ENCODE measurements at regions not wholly inside any gene's neighbourhood (a gene's known extent, or its start where the extent isn't known, plus 50 kb on each side); places are given as distances from the start of the nearest gene placed in this dataset.

DNA sequence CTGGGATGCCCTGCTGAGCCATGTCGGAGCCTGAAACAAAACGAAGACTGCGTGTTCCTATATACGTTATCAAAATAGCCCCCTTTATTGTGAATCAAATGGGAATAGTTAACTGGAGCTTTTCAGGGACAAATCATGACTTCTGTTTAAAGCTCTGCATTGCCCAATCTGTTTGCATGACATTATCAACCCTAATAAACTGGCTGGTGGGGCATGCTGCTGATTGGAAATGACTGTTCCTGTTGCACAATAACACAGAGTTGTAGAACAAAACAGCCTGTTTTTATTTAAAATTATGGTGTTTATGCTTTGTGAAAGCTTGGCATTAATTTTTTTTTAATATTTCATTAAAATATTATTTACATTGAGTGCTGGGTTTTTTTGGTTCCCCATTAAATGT is 215.5 kb downstream of the TMEM167A start:
- DNase-seq, result peak in 1 of 2 donors; percentile 38
- H3K27ac ChIP-seq, result no peak overlapping the region
- no peaks in the 10 kb centered on the region for H3K9me3 ChIP-seq
- TF ChIP-seq, protein P1, sequence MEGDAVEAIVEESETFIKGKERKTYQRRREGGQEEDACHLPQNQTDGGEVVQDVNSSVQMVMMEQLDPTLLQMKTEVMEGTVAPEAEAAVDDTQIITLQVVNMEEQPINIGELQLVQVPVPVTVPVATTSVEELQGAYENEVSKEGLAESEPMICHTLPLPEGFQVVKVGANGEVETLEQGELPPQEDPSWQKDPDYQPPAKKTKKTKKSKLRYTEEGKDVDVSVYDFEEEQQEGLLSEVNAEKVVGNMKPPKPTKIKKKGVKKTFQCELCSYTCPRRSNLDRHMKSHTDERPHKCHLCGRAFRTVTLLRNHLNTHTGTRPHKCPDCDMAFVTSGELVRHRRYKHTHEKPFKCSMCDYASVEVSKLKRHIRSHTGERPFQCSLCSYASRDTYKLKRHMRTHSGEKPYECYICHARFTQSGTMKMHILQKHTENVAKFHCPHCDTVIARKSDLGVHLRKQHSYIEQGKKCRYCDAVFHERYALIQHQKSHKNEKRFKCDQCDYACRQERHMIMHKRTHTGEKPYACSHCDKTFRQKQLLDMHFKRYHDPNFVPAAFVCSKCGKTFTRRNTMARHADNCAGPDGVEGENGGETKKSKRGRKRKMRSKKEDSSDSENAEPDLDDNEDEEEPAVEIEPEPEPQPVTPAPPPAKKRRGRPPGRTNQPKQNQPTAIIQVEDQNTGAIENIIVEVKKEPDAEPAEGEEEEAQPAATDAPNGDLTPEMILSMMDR (IDR thresholded peaks at IDR 0.05), result no peak
- intact Hi-C loops (cut with DNase I; ENCODE audit: low total_unique reads), result no loop called here
- no peaks in the 10 kb centered on the region for H3K4me1 ChIP-seq
- no peaks in the 10 kb centered on the region for H3K27me3 ChIP-seq
- no peaks in the 10 kb centered on the region for H3K36me3 ChIP-seq
- no peak overlapping the region for H3K4me3 ChIP-seq

DNA sequence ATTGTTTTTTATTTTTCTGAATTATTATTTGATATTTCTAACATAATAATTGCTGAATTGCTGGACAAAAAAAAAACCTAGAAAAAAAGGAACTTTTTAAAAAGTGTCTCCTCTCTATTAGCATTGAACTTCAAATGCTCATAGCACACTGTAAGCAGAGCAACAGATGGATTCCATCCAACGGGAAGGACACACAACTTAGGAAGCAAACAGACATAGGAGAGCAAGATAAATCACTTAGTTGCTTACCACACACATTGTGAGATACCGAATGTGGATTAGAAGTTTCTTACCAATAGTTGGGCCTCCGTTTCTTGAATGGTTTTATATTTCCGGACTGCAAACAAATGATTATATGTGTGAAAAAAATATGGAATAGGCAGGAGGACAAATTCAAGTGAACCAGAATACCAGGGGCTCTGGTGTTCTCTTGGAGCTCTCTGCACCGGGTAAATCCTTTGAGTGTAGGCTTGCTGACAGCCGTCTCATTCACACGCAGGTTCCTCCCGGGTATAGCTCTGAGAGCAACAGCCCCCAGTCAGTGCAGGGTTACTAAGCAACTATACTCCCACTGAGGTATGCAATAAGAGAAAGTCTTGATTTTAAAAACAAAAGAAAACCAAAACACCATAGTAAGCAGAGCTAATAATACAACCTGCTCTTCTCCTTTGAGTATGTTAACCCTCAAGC is 217.6 kb downstream of the TMEM167A start:
- H3K27ac ChIP-seq, result no peak overlapping the region
- no peaks in the 10 kb centered on the region for H3K27me3 ChIP-seq
- H3K4me3 ChIP-seq, result no peak overlapping the region
- no peak for DNase-seq
- no peaks in the 10 kb centered on the region for H3K4me1 ChIP-seq
- H3K36me3 ChIP-seq, result no peaks in the 10 kb centered on the region
- no peaks in the 10 kb centered on the region for H3K9me3 ChIP-seq
- TF ChIP-seq, protein P1 (IDR thresholded peaks at IDR 0.05), result no peak
- intact Hi-C loops (cut with DNase I; ENCODE audit: low total_unique reads), result no loop called here

DNA sequence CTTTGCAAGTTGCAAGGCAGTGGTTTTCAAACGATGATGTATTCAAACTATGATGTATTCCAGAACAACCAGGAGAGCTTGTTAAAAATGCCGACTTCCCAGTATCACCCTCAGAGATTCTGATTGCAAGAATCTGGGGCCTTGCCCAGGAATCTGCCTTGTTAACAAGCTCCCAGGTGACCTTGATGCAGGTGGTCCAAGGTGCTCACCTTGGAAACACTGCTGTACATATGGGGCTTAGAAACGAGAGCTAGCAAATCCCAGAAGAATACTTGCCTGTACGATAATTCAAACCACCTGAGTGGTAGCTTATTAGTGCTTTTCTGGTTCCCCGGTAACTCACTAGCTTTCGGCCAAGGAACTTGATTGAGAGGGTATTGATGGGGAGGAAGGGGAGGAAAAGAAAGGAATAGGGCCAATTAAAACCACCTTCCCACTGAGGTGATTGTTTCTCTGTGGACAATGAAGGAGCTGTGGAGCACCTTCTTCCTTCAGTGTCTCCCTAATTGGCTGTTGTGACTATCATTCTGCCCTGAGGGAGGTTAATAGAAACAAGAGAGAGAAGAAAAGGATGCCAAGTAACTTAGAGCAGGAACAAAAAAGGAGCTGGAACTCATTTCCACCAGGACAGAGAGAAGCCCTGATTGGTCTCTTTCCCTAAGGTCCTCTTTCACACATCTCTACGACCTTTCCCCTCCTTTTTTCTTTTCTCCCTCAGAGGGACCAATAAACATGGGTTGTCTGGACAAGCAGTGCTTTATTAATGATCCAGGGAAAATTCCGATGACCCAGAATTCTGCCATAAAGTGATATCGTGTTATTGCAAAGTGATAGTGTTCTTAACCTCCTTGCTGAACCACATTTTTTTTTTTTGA is 218.8 kb downstream of the TMEM167A start:
- Histone ChIP-seq H3K27ac (no peak overlapping the region), H3K36me3 (no peaks in the 10 kb centered on the region), H3K4me1 (no peaks in the 10 kb centered on the region), H3K9me3 (no peaks in the 10 kb centered on the region), H3K27me3 (no peaks in the 10 kb centered on the region), H3K4me3 (no peak overlapping the region)
- intact Hi-C loops (cut with DNase I; ENCODE audit: low total_unique reads), result no loop called here
- DNase-seq, result no peak
- TF ChIP-seq, protein P1 (IDR thresholded peaks at IDR 0.05), result no peak

DNA sequence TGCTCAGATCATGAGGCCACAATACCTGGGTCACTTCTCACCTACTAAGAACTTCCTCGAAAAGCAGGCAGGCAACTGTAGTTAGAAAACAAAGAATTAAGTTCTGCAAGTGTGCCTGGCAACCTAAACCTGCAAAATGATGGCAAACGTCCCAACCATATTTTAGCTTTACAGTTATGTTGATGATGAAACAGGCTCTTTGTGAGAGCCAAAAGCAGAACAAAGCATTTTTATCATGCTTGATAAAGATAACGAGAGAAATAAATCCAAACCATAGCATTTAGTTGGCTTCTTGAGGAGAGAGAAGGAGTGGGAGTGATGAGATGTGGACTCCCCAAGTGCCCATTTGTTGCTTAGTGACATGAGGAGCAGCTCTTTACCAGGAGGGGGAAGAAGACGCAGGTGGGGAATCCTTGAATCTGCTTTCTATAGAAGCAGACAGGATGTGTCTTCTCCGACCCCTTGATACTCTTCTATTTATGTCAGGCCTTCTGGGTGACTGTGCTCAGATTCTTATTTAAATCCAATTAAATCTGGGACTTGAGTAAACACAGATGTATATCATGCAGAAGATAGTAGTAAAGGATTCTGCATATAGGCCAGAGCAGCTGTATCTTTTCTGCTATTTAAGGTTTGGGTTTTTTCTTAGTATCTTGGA is 221.2 kb downstream of the TMEM167A start:
- no peaks in the 10 kb centered on the region for H3K9me3 ChIP-seq
- intact Hi-C loops (cut with DNase I; ENCODE audit: low total_unique reads), result no loop called here
- TF ChIP-seq, protein P1 (IDR thresholded peaks at IDR 0.05), result no peak
- H3K4me1 ChIP-seq, result no peaks in the 10 kb centered on the region
- no peak for DNase-seq
- H3K36me3 ChIP-seq, result no peaks in the 10 kb centered on the region
- H3K27me3 ChIP-seq, result no peaks in the 10 kb centered on the region
- no peak overlapping the region for H3K4me3 ChIP-seq
- H3K27ac ChIP-seq, result no peak overlapping the region

DNA sequence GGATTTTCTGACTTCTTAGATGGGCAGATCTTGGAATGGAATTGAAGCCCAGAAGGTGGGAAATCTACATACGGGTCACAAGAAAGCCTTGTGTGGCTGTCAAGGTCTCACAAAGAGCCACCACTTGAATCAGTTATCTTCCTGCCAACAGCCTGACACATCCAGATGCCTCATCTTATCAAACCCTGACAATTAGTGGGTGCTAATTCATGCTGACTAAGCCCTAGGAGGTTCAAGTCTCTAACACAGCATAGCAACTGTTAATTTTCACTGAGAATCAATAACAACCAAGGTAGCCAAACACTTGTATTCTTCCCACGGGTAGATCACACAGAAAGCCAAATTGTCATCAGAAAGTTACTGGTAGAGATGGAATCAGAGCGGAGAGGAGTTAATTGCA is 222.2 kb downstream of the TMEM167A start:
- H3K27ac ChIP-seq, result no peak overlapping the region
- H3K4me3 ChIP-seq, result no peak overlapping the region
- TF ChIP-seq, protein P1 (IDR thresholded peaks at IDR 0.05), result no peak
- no peak for DNase-seq
- intact Hi-C loops (cut with DNase I; ENCODE audit: low total_unique reads), result no loop called here
- no peaks in the 10 kb centered on the region for H3K27me3 ChIP-seq
- no peaks in the 10 kb centered on the region for H3K9me3 ChIP-seq
- H3K4me1 ChIP-seq, result no peaks in the 10 kb centered on the region
- H3K36me3 ChIP-seq, result no peaks in the 10 kb centered on the region

All from tibial artery (tissue), 4 donors.